Right atrium auricular region (tissue), 2 donors: ENCODE measurements at regions not wholly inside any gene's neighbourhood (a gene's known extent, or its start where the extent isn't known, plus 50 kb on each side); places are given as distances from the start of the nearest gene placed in this dataset.

ENCODE experiments used
- DNase-seq: peaks from one replicate; pipeline ENCODE4 v3.0.0-alpha.2; 2019; ENCODE audit warnings: low spot score
- H3K27ac ChIP-seq, 2 donors: fragments of 200-600 bp; sonication (generic); 1 replicate in 1 of 2; 2 replicates in 1 of 2; pipeline ENCODE4 v1.5.1; 2016 to 2019
- H3K27me3 ChIP-seq, 2 donors: fragments of 200-600 bp; sonication (generic); one replicate each; pipeline versions ENCODE4 v1.5.1 to v1.6.0; 2017 to 2019
- H3K36me3 ChIP-seq: fragments of 200-600 bp; sonication (generic); one replicate; pipeline ENCODE4 v1.5.1; 2016
- H3K4me1 ChIP-seq, 2 donors: fragments of 200-600 bp; sonication (generic); one replicate each; pipeline versions ENCODE4 v1.5.1 to v1.6.0; 2017 to 2019
- H3K4me3 ChIP-seq, 2 donors: fragments of 200-600 bp; sonication (generic); 1 replicate in 1 of 2; 2 replicates in 1 of 2; pipeline ENCODE4 v1.5.1; 2017 to 2019; ENCODE audit warnings: mild to moderate bottlenecking in 1 of 2, moderate library complexity in 1 of 2
- H3K9me3 ChIP-seq, 2 donors: fragments of 200-600 bp; sonication (generic); one replicate each; pipeline ENCODE4 v1.5.1; 2019
- CTCF ChIP-seq, 2 donors: fragments of 200-600 bp; sonication (generic); IDR thresholded peaks; one replicate each; pipeline ENCODE4 v1.5.1; 2019; ENCODE audit warnings: antibody characterized with exemption in 2 of 2

- Histone ChIP-seq H3K36me3 (no peaks in the 10 kb centered on the region), H3K4me1 (no peaks in the 10 kb centered on the region), H3K27ac (no peak overlapping the region), H3K27me3 (no peaks in the 10 kb centered on the region), H3K4me3 (no peak overlapping the region), H3K9me3 (no peaks in the 10 kb centered on the region)
- DNase-seq = no peak
- no peak for TF ChIP-seq CTCF (IDR thresholded peaks at IDR 0.05)
These were observed 153.5 kb upstream of the FAM241A start for GRCh38 chr4:111991797-111992196.

GRCh38 chr4:111992351-111993168, 152.7 kb upstream of the FAM241A start:
- TF ChIP-seq CTCF (IDR thresholded peaks at IDR 0.05) = no peak
- no peaks in the 10 kb centered on the region for H3K36me3 ChIP-seq

GRCh38 chr4:111994392-111994791, 150.9 kb upstream of the FAM241A start:
- H3K36me3 ChIP-seq = no peaks in the 10 kb centered on the region
- no peak for DNase-seq
- no peaks in the 10 kb centered on the region for H3K4me1 ChIP-seq
- H3K27me3 ChIP-seq = no peaks in the 10 kb centered on the region
- H3K27ac ChIP-seq = no peak overlapping the region
- no peaks in the 10 kb centered on the region for H3K9me3 ChIP-seq
- H3K4me3 ChIP-seq = no peak overlapping the region
- TF ChIP-seq CTCF (IDR thresholded peaks at IDR 0.05) = no peak

More at GRCh38 chr4:111992351-111993168, 152.7 kb upstream of the FAM241A start:
- no peaks in the 10 kb centered on the region for H3K27me3 ChIP-seq
- H3K9me3 ChIP-seq = no peaks in the 10 kb centered on the region
- no peak for DNase-seq
- H3K27ac ChIP-seq = no peak overlapping the region
- H3K4me1 ChIP-seq = no peaks in the 10 kb centered on the region
- no peak overlapping the region for H3K4me3 ChIP-seq

GRCh38 chr4:111997785-111998184, 147.5 kb upstream of the FAM241A start:
- Histone ChIP-seq H3K27ac (no peak overlapping the region), H3K4me3 (no peak overlapping the region), H3K36me3 (no peaks in the 10 kb centered on the region), H3K27me3 (no peaks in the 10 kb centered on the region), H3K9me3 (no peaks in the 10 kb centered on the region), H3K4me1 (no peaks in the 10 kb centered on the region)
- DNase-seq = no peak
- TF ChIP-seq CTCF (IDR thresholded peaks at IDR 0.05) = no peak

GRCh38 chr4:111999801-112000200, 145.5 kb upstream of the FAM241A start:
- no peak overlapping the region for H3K27ac ChIP-seq
- no peaks in the 10 kb centered on the region for H3K36me3 ChIP-seq
- no peaks in the 10 kb centered on the region for H3K9me3 ChIP-seq
- TF ChIP-seq CTCF (IDR thresholded peaks at IDR 0.05) = no peak
- H3K27me3 ChIP-seq = no peaks in the 10 kb centered on the region
- H3K4me1 ChIP-seq = no peaks in the 10 kb centered on the region
- H3K4me3 ChIP-seq = no peak overlapping the region
- no peak for DNase-seq

- Histone ChIP-seq H3K9me3 (no peaks in the 10 kb centered on the region), H3K27ac (no peak overlapping the region), H3K27me3 (no peaks in the 10 kb centered on the region), H3K36me3 (no peaks in the 10 kb centered on the region), H3K4me3 (no peak overlapping the region), H3K4me1 (no peaks in the 10 kb centered on the region)
- no peak for TF ChIP-seq CTCF (IDR thresholded peaks at IDR 0.05)
- DNase-seq = no peak
These were observed 144.2 kb upstream of the FAM241A start for GRCh38 chr4:112001041-112001440.
